SHP77 (cell line): ENCODE measurements at regions not wholly inside any gene's neighbourhood (a gene's known extent, or its start where the extent isn't known, plus 50 kb on each side); places are given as distances from the start of the nearest gene placed in this dataset.
"Not testable (repeated sequence)": the region's sequence is repeated elsewhere in the genome, so short reads cannot be mapped to it uniquely, and the experiment has no call there.

Experiments used
- DNase-seq, 2 experiments: peaks; one replicate each; lab custom pipeline; 2025; lab: John Stamatoyannopoulos, UW

DNA sequence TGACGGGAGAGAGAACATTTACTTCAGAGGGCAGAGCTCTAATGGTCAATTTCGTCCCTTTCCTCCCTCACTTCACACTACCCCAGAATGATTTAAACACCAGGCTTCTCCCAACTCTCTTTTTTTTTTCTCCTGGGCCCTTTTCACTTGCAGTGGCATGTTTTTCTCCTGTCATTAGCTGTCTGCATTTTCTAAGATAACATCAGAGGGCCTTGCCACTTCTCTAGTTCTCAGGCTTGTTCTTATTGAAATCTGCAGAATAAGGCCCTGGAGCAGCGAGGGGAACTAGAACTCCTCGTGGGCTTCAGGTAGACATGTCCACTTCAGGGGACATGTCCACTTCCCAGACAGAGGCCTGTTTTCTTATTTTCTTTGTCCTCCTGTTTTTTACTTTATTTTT is 514.4 kb upstream of the TBL1XR1 start:
- DNase-seq = no peak

DNA sequence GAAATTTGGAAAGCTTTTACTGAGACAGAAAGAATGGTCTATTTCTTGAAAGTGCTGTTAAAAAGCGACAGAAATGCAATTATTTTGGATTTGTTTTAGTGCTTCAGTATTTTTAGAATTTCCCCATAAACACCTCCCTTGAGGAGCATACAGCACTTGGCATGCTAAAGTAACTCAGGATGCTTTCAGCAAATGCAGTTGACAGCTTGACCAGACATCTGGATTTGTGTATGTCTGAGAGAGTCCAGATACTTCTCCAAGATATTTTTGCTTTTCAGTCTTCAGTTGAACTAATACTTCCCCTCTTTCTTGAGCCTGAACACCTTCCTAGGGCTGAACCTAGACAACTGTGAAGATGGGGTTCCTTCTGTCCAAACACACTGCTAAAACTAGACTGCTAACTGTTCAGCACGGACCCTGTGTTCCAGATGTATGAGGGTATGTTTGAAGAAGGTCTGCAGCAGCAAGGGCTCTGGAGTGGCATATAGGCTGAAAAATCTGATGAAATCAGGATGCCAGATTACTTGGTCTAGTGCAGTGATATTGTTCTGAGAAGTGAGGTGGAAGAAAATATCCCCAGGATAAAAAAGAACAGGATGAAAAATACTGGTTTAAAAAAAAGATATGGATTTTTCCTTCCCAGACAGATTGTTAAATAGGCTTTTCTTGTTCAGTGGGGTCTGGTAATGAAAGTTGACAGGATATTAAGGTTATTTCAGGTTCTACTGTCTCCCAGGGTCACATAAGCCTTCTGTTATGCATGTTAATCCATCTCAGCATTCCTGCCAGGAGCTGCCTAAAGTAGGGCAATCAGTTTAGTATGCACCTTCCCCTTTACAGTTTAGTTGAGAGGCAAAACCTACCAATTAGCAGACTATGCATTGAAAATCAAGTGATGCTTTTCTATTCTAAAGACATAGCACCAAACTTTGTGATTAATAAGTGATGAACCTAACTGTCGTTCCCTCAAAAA is 516.9 kb upstream of the TBL1XR1 start:
- DNase-seq = no peak

DNA sequence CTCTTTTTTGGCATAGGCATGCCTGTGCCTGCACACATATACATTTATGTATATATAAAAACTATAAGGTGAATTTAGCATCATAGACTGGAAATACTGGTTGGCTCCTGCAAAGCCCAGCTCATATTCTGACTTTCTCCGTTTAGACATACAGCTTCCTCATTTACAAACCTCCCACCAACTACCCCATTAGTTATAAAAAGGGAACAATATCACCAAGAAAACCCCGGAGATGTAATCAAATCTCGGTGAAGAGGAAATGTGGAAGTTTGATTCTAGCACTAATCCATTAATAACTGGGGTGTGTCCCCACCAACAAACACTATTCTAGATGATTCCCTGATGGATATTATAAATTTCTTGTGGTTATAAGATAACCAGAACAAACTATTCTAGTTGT is 517.7 kb upstream of the TBL1XR1 start:
- no peak for DNase-seq

DNA sequence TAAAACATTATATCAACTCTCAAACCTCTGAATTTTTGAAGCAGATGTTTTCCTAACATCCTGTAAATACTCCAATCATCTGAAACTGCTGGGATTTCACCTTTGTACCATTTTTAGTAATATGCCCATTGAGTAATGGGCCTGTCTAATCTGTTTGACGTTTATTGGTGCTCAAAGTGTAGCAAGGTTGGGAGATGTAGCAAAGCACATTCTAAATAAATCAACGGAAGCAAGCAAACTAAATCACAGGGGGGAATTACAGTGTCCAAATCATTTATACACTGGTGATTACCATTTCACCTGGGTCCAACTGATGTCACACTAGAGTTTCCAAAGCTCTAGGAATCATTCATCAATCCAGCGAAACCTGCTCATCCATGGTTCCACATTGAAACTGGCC is 518.7 kb upstream of the TBL1XR1 start:
- no peak for DNase-seq

DNA sequence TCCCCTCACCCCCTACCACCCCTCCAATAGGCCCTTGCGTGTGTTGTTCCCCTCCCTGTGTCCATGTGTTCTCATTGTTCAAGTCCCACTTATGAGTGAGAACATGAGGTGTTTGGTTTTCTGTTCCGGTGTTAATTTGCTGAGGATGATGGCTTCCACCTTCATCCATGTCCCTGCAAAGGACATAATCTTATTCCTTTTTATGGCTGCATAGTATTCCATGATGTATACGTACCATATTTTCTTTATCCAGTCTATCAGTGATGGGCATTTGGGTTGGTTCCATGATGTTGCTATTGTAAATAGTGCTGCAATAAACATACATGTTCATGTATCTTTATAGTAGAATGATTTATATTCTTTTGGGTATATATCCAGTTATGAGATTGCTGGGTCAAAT is 523.6 kb upstream of the TBL1XR1 start:
- DNase-seq = not testable (repeated sequence)

DNA sequence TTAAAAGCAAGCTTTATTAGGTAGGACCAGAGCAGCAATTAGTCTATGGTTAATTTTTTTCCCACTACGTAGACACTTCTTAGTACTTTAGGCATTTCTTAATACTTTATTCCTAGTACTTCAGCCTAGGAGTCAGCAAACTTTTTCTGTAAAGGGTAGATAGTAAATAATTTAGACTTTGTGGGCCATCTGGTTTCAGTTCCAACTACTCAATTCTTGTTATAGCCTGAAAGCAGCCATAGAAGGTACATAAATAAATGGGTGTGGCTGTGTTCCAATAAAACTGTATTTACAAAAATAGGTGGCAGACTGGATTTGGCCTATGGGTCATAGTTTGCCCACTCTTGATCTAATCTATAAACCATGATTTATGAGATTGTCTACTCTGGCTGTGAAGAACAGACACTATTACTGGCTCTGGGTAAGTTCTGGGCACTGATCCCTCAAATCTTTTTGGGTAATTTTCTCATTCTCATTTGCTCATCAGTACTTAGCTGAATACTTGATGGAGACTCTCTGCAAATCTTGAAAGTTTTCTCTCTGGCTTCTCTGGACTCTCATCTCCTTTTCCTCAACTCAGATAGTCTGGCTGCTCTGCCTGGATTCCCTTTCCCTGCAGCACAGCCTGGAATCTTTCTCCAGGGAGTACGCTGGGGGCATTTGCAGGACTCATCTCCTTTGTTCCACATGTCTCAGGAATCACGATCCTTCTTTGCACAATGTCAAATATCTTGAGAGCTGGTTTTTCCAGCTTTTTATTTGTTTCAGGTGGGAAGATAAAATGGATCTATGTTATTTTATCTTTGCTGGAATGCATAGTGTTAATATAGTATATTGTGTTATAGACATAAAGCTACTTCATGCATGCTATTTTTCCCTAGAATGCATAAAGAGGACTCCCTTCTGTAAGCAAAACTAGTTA is 524.8 kb upstream of the TBL1XR1 start:
- DNase-seq = no peak

DNA sequence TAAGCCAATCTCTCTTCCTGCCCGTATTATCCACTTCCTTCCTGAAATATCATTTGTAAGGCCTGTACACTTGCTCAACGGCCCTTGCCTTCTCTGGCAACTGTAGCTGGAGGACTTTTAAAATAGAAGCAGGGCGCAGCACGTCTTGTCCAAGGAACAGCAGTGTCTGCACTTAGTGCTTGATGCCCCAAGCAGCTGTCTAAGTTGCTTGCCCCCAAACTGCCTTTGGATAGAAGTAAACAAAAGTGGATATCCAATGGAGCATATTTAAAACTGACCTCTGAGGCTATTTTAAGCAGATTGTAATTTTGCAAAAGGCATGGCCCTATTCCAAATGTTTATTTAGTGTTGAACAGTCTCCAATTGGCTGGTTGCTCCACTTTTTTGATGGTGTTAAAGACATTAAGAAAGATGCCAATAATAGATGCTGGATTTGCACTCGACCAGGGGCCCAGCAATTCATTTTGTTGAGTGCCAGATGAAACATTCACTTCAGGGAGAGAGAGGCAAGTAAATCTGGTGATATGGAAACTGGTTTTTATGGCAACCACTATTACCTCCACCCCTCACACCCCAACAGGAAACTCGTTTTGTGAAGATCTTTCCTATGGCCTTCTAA is 526.8 kb upstream of the TBL1XR1 start:
- peak; percentile 45 to 71 for DNase-seq

DNA sequence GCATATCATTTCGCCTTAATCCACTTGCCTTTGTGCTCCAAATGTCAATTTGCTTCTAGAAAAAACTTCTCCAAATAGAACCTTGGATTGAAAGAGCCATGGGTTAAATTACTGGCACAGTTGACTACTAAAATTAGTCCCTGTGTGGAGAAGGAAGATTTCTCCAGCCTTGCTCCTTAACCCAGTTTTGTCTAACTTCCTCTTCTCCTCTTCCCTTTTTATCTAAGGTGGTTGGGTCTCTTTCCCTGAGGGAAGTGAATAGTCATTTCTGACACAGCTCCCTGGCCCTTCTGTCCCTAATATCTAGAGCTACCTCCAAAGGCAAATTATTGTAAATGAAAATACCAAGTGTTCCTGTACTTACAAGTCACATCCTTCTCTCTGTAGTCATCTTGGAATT is 527.9 kb upstream of the TBL1XR1 start:
- DNase-seq = no peak

DNA sequence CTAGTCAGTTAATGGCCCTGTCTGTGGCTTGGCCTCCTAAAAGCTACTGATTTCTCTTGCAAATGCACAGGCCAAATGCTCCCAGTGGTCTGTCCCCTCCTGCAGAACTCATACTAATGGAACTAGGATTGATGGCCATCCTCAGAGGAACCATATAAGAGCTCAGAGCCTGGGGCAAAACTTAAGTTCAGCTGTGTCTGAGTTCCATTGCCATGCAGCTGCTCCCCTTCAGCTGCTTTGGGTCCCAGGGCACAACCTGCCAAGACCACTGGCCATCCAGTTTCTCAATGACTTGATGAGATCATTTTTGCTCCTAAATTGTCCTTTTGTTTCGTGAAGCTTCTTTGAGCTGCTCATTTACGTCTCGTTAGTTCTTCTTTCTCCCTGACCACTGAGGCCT is 529.5 kb upstream of the TBL1XR1 start:
- no peak for DNase-seq

DNA sequence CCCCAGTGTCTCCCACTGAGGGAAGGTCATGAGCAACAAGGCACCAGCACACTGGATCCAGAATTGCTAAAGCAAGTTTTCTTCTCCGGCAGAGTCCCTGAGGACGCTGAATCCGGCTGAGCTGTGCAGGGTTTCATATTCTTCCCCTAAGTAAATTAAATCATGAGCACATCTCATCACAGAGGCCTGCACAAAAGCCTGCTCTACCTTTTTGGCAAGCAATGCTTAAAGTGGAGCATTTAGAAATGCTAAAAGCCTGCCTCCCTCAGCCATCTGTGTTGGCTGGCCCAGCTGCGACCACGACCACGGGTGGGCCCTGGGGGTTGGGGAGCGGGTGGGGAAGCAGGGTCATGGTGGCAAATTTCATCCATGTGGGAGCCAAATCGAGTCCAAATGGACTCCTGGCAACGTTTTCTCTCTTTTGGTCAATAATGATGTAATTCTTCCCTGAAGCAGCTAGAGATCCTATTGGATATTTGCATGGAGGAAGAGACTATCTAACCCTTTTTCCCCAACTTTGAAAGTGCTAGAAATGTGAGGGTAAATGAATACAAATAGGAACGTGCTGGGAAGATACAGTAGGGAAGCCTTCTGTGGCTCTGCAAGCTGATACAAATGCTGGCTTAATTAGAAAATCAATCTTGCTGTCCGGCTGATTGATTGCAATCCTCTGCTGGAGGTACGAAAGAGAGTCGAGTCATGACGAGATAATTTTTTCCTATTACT is 532.8 kb upstream of the TBL1XR1 start:
- DNase-seq = peak; percentile 25 to 45

DNA sequence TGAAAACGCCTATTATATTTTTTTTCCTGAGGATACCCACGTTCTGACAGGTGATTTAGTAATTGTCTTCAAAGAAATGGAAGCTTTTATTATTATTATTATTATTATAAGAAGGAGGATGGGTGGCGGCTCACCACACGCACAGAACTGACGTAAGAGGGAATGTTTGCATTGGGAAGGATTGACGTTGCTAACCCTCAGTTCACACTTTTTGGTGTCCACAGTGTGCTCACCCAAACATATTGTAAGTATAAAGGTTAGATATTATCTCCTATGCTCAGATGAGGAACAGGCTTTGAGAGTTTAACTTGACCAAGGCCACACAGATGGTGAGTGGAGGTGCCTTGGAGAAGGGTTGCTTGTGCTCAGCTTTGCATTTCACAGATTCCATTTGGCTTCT is 533.5 kb upstream of the TBL1XR1 start:
- peak; percentile 78 to 83 for DNase-seq

DNA sequence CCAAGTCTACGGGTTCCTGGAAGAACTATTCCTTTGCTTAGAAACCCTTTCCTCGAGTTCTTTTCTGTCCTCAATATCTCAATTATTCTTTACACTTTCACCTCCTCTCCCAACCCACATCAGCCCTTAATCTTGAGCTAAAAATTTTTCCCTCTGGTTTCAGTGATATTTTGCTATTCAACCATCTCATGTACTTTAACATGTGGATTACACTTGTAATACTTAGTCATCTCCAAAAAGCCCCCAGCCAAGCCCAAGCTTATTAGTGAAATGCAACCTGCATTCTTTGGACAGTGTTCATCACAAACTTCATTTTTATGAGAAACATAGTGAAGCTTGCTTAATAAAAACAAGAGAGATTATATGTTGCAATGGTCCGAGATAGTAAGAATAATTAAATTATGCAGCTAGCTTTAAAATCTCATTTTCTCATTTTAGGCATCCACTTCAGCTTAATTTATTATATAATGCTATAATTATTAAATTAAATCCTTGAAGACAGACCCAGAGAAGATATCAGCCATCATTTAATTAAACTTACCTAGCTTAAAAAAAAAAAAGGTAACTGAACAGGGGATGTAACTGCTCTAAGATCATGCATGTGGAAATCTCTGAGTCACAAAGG is 534.5 kb upstream of the TBL1XR1 start:
- DNase-seq = no peak

DNA sequence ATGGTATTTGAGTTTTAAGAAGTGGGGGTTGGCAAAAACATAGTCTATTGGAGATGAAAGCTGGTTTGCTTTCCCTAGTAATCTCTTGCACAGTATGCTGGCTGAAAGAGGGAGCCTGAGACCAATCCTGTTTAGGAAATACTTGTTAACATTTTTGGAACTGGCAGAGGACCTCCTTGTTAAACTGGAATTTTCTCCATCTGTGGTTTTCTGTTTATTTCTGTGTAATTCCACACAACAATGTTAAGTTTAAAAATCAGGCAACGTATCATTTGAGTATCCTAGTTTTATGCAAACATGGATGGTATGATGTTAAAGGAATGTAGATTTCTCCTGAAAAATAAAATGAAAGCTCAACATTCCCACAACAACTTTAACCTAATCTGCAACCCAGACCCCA is 536.0 kb upstream of the TBL1XR1 start:
- no peak for DNase-seq

DNA sequence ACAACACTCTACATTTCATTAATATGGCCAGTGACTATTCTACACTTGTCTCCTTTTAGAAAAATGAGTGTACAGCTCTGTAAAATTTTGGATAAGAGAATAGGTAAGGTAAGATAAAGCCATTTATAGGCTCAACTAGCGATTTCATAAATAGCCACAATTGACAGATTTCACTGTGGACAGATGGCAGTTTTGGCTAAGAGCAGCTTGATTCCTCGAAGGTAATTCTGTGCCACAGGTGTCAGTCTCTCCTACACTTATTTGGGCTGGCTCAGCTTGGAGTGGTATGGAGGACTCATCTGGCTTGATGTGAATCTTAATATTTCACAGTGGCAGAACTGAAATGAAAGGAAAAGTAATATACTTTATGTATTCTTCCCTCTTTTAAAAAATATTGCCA is 536.7 kb upstream of the TBL1XR1 start:
- DNase-seq = no peak

DNA sequence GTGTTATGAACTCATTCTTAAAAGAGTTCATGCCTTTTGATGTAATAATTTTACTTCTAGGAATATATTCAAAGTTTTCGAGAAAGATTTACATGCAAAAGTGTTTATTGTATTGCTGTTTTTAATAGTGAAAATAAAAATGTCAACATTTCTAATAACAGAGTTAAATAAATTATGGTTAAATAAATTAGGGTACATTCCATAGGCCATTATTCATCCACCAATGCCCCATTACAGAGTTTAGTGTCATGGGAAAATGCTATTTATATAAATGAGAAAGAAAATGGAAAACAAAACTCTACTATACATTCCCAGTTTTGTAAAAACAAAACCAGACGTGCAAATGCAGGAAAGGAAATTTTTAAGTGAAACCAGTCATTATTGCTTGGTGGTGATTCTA is 538.1 kb upstream of the TBL1XR1 start:
- no peak for DNase-seq

DNA sequence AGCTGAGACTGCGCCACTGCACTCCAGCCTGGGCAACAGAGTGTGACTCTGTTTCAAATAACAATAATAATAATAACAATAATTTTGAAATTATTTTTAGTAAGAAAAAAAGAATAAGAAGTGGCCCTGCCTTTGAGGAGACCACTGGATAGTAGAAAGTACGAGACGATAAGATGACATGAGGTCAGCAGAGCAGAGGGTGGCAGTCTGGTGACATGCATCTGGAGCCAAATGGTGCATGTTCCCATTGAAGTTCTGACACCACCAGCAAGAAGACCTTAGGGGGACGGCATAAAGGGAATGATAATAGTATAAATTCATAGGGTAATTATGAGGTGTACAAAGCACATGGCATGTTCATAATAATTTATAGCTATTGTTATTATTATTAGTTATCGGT is 542.2 kb upstream of the TBL1XR1 start:
- DNase-seq = no peak

DNA sequence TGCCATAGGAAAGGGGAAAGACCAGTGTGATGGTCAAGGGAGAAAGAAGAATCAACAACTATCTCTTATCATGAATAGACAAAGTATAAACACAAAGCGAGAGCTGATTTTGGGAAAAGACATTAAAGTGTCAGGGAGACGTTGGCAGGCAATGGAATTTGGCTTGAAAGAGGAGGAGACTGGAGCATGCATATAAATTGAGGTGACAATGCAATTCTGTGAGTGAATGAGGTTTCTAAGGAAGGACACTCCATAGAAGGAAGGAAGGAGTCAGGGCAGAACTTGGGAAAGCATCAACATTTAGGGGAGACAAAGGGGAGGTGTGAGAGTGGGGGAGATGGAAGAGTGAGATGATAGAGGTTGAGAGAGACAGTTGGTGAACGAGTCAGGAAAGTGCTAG is 543.0 kb upstream of the TBL1XR1 start:
- DNase-seq = no peak

DNA sequence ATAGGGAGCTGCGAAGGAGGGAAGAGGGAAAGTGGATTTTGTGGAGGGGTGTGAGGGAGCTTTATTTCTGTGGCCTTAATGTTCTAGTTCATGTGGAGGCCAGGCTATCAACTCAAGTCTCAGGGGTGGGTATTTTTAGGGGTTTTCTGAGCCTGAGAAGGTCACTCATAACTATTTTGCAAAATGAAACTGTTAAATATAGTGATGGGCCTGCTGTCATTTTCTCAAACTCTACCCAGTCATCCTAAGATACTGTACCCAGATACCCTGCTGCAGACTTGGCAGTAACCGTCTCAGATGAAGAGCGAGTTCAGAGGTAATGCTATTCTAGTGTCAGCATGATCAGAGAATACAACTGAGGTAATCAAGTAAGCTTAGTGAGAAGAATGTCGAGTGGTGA is 545.0 kb upstream of the TBL1XR1 start:
- DNase-seq = no peak

DNA sequence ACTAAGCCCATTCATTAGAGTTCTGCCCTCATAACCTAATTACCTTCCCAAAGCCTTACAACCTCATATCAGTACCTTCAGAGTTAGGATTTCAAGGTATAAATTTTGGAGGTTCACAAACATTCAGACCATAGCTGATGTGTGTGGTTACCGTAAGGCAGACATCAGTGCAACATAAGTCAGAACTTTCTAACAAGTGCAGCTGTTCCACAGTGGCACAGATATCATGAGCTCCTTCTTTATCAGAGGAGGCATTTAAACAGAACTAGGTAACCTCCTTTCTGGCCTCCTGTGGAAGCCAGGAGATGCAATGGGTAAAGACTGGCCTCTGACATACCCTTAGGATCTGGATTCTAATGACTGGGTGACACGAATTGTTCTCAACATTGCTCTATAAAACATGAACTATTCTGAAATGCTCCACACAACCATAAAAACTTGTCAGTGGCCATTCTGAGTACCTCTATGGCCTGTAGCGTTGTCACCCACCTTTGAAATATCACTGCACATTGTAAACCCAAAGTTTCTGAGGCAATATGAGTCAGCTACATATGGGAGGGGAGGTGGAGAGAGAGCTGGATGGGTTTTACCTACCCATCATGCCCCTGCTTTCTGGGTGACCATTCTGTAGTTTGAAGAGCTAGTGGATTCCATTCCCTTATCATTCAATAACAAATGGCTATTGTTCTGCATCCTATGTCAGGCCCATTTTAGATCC is 546.0 kb upstream of the TBL1XR1 start:
- DNase-seq = no peak

DNA sequence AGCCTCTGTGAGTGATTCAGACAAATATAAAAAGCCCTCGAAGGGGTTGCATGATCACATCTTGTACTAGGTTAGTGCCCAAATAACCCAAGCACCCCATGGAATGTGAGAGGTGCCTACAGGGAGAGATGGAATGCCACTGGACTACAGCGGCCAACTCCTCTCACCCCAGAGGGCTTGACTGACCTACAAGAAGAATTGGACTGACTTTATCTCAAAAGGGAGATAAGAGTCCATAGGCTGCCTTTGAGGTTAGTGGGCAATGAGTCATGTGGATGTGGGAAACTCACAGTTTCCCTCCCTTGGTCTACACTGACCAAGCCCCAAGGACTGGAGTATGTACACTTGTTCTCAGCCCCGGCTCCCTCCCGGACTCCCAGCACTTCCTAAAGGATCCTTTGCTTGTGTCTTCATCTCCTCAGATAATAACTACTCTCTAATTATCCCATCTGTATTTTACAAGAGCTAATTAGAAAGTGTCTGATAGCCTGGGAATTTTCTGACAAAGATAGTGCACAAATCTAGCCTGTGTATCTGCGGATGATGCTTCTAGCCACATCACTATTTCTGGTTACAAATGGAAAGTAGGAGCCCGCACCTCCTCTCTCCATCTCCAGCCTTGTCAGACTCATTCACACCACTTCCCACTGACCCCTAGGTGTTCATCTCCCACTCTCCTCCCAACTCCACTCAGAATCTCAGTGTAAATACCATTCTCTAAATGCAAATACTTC is 547.8 kb upstream of the TBL1XR1 start:
- DNase-seq = no peak
